Breast epithelium (tissue), 3 donors: ENCODE measurements at regions not wholly inside any gene's neighbourhood (a gene's known extent, or its start where the extent isn't known, plus 50 kb on each side); places are given as distances from the start of the nearest gene placed in this dataset.

Experiments
- CTCF ChIP-seq, 3 donors: fragments of 450-650 bp; IDR thresholded peaks; one replicate each; pipeline ENCODE4 v1.5.1; 2016 to 2017; ENCODE audit warnings: antibody characterized with exemption in 3 of 3, mild to moderate bottlenecking in 3 of 3, moderate library complexity in 3 of 3
- POLR2AphosphoS5 ChIP-seq, 3 donors: sonication (generic); formaldehyde crosslinking; IDR thresholded peaks; one replicate each; pipeline ENCODE4 v1.6.1; 2017; ENCODE audit warnings: antibody characterized with exemption in 3 of 3

DNA sequence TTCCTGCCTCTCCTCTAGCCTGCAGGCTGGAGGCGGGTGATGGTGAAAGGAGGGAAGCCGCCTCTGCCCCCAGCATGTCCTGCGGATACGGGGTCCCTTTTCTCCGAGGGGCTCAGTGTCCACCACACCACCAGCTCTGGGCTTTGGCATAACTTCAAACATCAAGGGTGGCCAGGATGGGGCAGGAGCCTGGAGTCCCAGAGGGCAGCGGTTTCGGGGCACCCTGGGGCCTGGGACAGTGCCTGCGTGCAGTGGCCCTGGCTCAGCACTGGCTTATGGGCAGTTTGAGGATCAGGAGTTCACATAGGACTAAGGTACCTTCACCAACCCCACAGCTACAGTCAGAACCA lies 85.5 kb upstream of the GPC1 start:
- no peak for TF ChIP-seq CTCF (IDR thresholded peaks at IDR 0.05)
- TF ChIP-seq POLR2AphosphoS5 (IDR thresholded peaks at IDR 0.05), result no peak
